Endothelial cell (in vitro differentiated cells): ENCODE measurements at regions not wholly inside any gene's neighbourhood (a gene's known extent, or its start where the extent isn't known, plus 50 kb on each side); places are given as distances from the start of the nearest gene placed in this dataset.

Experiments used
- DNase-seq: peaks from one replicate; pipeline ENCODE4 v3.0.0; 2021; ENCODE audit warnings: low spot score
- H3K27ac Mint-ChIP-seq: one replicate; pipeline ENCODE4 v1.8.0; 2021; ENCODE audit warnings: mixed read lengths, inconsistent platforms; ENCODE audit not compliant: unreplicated experiment
- H3K27me3 Mint-ChIP-seq: one replicate; pipeline ENCODE4 v1.8.0; 2021; ENCODE audit warnings: mild to moderate bottlenecking, moderate library complexity, mixed read lengths, inconsistent platforms; ENCODE audit not compliant: unreplicated experiment
- H3K36me3 Mint-ChIP-seq: one replicate; pipeline ENCODE4 v1.8.0; 2021; ENCODE audit warnings: mild to moderate bottlenecking, low read depth, mixed read lengths, inconsistent platforms; ENCODE audit not compliant: unreplicated experiment
- H3K4me1 Mint-ChIP-seq: one replicate; pipeline ENCODE4 v1.8.0; 2021; ENCODE audit warnings: mild to moderate bottlenecking, mixed read lengths, inconsistent platforms; ENCODE audit not compliant: unreplicated experiment
- H3K4me3 Mint-ChIP-seq: one replicate; pipeline ENCODE4 v1.8.0; 2021; ENCODE audit warnings: mild to moderate bottlenecking, mixed read lengths, inconsistent platforms; ENCODE audit not compliant: unreplicated experiment
- H3K9me3 Mint-ChIP-seq: one replicate; pipeline ENCODE4 v1.8.0; 2021; ENCODE audit warnings: mixed read lengths, inconsistent platforms; ENCODE audit not compliant: unreplicated experiment
- CTCF ChIP-seq: fragments of 200-600 bp; sonication (generic); IDR thresholded peaks from one replicate; pipeline ENCODE4 v1.5.0; 2021; ENCODE audit warnings: antibody characterized with exemption; ENCODE audit not compliant: unreplicated experiment

GRCh38 chr9:126276056-126276728 is 50.4 kb upstream of the MVB12B start:
- no peak for TF ChIP-seq CTCF
- H3K27me3 Mint-ChIP-seq = peaks cover 9% of the 10 kb centered on the region
- peaks cover 6% of the 10 kb centered on the region for H3K9me3 Mint-ChIP-seq
- peaks cover 27% of the 10 kb centered on the region for H3K4me1 Mint-ChIP-seq
- DNase-seq = no peak
- peaks cover 19% of the 10 kb centered on the region for H3K36me3 Mint-ChIP-seq
- no peak overlapping the region for H3K27ac Mint-ChIP-seq
- no peak overlapping the region for H3K4me3 Mint-ChIP-seq
